PFSK-1 (cell line): ENCODE measurements at regions not wholly inside any gene's neighbourhood (a gene's known extent, or its start where the extent isn't known, plus 50 kb on each side); places are given as distances from the start of the nearest gene placed in this dataset.

Experiments used
- POLR2AphosphoS5 ChIP-seq: IDR thresholded peaks from 2 replicates; pipeline ENCODE4 v1.6.1; 2012; ENCODE audit warnings: low read depth, mild to moderate bottlenecking, control low read depth, low read length, moderate library complexity
- SIN3A ChIP-seq: IDR thresholded peaks from 2 replicates; pipeline ENCODE4 v1.6.1; 2012; ENCODE audit warnings: mild to moderate bottlenecking, low read length, moderate library complexity, borderline replicate concordance; ENCODE audit not compliant: insufficient read depth

GRCh38 chr10:29879862-29880261 lies 179.5 kb downstream of the JCAD start:
- TF ChIP-seq SIN3A (no peak), POLR2AphosphoS5 (no peak)
